Esophagus (tissue), 2 donors: ENCODE measurements at regions not wholly inside any gene's neighbourhood (a gene's known extent, or its start where the extent isn't known, plus 50 kb on each side); places are given as distances from the start of the nearest gene placed in this dataset.

ENCODE experiments used
- H3K27ac ChIP-seq, 2 donors: one replicate each; pipeline ENCODE4 v1.5.1; 2013; ENCODE audit warnings: low read depth in 2 of 2, mild to moderate bottlenecking in 2 of 2, inconsistent platforms in 1 of 2, low read length in 1 of 2, moderate library complexity in 1 of 2
- H3K27me3 ChIP-seq, 2 donors: one replicate each; pipeline ENCODE4 v1.6.1; 2013; ENCODE audit warnings: low read length in 2 of 2, control low read depth in 1 of 2, mild to moderate bottlenecking in 1 of 2; ENCODE audit not compliant: insufficient read depth in 2 of 2, control insufficient read depth in 1 of 2
- H3K36me3 ChIP-seq, 2 donors: one replicate each; pipeline ENCODE4 v1.6.1; 2013; ENCODE audit warnings: low read length in 1 of 2; ENCODE audit not compliant: control insufficient read depth in 2 of 2, insufficient read depth in 2 of 2
- H3K4me1 ChIP-seq, 2 donors: one replicate each; pipeline ENCODE4 v1.6.1; 2013; ENCODE audit warnings: low read length in 1 of 2; ENCODE audit not compliant: control insufficient read depth in 2 of 2, insufficient read depth in 2 of 2
- H3K4me3 ChIP-seq, 2 donors: one replicate each; pipeline ENCODE4 v1.5.1; 2013; ENCODE audit warnings: low read length in 2 of 2, mild to moderate bottlenecking in 2 of 2, low read depth in 1 of 2, moderate library complexity in 1 of 2
- H3K9me3 ChIP-seq, 2 donors: one replicate each; pipeline ENCODE4 v1.6.1; 2013; ENCODE audit warnings: mild to moderate bottlenecking in 2 of 2, low read depth in 1 of 2, low read length in 1 of 2, moderate library complexity in 1 of 2; ENCODE audit not compliant: control insufficient read depth in 2 of 2, insufficient read depth in 1 of 2
- WGBS, 2 donors: extraction: QIAGEN DNeasy Blood & Tissue Kit; methylation state at CpG; one replicate each; pipeline ENCODE4 v1.1.7; 2013; 5-methylcytosine and 5-hydroxymethylcytosine counted together
- donor health status: healthy with polysubstance abuse.
- donor health status: Bipolar disorder and iron deficiency.

DNA sequence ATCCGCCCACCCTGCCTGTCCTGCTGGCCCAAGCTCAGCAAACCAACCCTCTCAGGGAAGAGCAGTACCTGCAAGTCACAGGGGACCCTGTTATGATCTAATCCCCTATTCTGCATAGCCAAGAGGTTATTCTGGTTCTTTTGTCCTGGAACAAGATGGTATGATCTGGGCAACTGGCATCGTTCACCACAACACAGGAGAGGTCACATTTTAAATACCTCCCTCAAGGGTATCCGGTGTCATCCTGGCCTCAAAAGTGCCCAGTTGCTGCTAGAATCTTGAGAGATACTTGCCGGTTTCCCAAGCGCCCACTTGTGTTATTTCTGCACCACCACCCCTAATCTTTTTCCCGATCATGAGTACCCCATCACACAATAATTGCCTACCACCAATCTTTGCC lies 497.5 kb downstream of the BCOR start:
- Histone ChIP-seq H3K27ac (no peak overlapping the region), H3K4me1 (no peaks in the 10 kb centered on the region), H3K9me3 (no peaks in the 10 kb centered on the region), H3K4me3 (no peak overlapping the region), H3K27me3 (no peaks in the 10 kb centered on the region), H3K36me3 (no peaks in the 10 kb centered on the region)
- WGBS, 2 donors: 79 to 88% methylated on average over 6 of the region's 6 CpGs

DNA sequence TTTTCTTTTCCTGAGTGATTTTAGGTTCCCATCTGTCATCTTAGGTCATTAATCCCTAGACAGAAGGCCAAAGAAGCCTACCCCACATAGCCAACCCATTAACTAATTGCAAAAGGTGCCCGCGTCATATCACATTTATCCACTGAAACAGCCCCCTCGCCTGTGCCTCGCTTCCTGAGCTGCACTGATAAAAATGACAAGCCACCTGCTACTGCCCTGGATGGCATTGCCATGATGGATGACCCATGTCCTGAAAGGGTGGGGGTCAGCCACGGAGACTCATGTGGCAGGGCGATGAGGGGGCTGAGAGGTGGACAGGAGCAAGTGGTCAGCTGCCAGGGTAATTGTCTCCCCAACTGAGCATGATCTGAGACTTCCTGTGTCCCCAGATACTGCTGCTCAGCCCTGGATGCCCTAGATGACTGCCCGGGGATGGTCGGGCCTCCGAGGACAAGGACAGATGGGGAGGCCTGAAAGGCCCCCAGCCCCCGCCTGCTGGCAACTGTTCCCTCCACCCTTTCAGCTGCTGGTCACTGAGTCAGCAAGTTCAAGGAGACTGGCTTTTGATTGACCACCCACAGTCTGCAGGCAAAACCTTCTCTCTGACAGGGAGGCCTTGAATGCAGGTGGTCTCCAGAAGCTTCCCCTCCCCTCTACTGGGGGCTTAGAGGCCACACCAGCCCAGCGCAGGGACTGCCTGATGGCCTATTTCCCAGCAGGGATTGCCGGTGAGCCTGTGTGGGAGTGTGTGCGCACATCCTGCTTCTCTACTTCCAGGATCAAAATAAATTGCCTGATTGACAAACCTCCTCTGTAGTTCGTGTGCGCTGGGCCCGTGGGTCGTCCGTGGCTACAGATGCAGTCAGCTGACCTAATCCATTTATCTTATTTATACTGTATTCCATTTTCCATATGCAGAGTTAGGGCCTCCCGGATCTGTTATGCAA lies 496.3 kb downstream of the BCOR start:
- H3K27me3 ChIP-seq: no peaks in the 10 kb centered on the region
- peaks cover 0 to 1% of the 10 kb centered on the region in 2 donors for H3K9me3 ChIP-seq
- WGBS, 2 donors: 59 to 68% methylated on average over 15 to 19 of the region's 19 CpGs
- H3K4me1 ChIP-seq: no peaks in the 10 kb centered on the region
- no peak overlapping the region for H3K27ac ChIP-seq
- H3K36me3 ChIP-seq: no peaks in the 10 kb centered on the region
- H3K4me3 ChIP-seq: no peak overlapping the region

DNA sequence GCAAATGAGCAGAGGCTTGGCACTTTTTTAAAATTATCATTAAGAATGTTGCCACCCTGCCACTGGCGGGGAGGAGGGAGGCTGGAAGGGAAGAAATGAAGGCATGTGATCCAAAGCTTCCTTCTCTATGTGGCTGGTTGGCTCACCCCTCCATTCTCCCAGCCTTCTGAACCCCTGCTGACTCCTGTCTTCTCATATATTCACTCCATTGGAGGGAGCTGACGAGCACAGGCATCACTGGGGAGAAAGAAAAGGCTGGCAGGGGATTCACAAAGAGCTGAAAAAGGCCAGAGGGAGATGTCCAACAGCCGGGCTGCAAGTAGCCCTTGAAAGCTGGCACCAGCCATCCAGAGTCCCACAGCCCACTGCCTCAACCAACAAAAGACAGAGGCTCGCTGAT lies 495.6 kb downstream of the BCOR start:
- 76 to 87% methylated on average over 4 of the region's 4 CpGs for WGBS, 2 donors
- no peaks in the 10 kb centered on the region for H3K36me3 ChIP-seq
- H3K4me3 ChIP-seq: no peak overlapping the region
- no peaks in the 10 kb centered on the region for H3K27me3 ChIP-seq
- H3K27ac ChIP-seq: no peak overlapping the region
- H3K4me1 ChIP-seq: no peaks in the 10 kb centered on the region
- peaks cover 0 to 4% of the 10 kb centered on the region in 2 donors for H3K9me3 ChIP-seq

DNA sequence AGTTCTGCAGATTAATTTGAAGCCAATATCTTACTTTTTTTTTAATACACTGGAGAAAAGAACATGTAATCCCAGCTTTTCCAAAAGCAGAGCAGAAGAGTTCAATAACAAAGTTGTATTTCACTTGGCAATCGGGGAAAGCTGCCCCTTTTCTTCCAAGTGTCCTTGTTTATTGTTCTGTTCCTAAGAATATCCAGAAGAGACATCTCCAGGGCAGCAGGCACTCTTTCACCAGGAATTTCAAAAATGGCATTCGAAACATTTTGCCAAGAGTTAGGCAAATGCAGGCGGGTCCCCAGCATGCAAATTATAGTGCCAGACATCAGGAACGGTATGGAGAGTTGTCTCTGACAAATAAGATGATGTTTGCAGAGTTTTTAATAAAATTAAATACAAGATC lies 494.5 kb downstream of the BCOR start:
- Histone ChIP-seq H3K9me3 (peaks cover 0 to 4% of the 10 kb centered on the region in 2 donors), H3K36me3 (no peaks in the 10 kb centered on the region), H3K4me3 (no peak overlapping the region), H3K27ac (no peak overlapping the region), H3K27me3 (no peaks in the 10 kb centered on the region), H3K4me1 (no peaks in the 10 kb centered on the region)
- WGBS, 2 donors: 56 to 58% methylated on average over 4 of the region's 4 CpGs

DNA sequence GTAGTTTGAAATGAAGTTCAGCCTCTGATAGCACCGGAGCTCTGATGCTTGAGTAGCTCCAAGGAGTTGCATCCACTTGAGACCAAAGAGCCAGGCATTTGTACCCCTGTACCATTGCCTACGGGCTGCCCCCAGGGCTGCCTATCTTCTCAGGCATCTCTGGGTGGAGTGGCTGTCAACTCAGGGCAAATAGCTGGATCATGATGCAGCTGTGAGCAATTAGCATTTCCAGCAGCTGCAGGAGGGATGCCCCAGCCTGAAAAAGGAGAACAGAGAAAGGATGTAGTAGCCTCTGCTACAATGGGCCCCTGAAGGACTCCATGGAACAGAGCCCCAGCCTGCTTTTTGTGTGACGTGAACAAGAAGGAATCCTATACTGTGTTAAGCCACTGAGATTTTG lies 492.6 kb downstream of the BCOR start:
- Histone ChIP-seq H3K36me3 (no peaks in the 10 kb centered on the region), H3K9me3 (peaks cover 0 to 6% of the 10 kb centered on the region in 2 donors), H3K27ac (no peak overlapping the region), H3K4me3 (no peak overlapping the region), H3K4me1 (no peaks in the 10 kb centered on the region), H3K27me3 (peaks cover 0 to 8% of the 10 kb centered on the region in 2 donors)
- 62 to 80% methylated on average over 3 of the region's 3 CpGs for WGBS, 2 donors

DNA sequence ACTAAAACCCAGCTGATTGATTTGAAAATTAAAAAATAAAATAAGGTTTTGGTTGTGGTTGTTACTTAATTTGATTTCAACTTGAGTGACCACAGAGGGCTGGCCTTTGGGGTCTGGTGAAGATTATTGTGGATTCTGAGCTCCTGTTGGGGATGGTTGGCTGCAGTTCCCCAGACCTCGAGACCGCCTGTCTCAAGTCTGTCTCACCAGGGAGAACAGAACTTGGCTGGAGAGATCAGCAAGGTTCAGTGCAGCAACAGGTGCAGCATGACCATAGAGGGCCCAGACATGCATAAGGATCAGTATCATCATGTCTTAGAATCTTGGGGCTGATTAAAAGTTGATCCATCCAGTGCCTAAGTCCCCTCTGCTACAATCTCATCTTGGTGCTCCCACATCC lies 491.9 kb downstream of the BCOR start:
- no peak overlapping the region for H3K4me3 ChIP-seq
- 82 to 99% methylated on average over 2 of the region's 2 CpGs for WGBS, 2 donors
- no peaks in the 10 kb centered on the region for H3K4me1 ChIP-seq
- H3K9me3 ChIP-seq: peaks cover 0 to 6% of the 10 kb centered on the region in 2 donors
- H3K27ac ChIP-seq: no peak overlapping the region
- no peaks in the 10 kb centered on the region for H3K36me3 ChIP-seq
- H3K27me3 ChIP-seq: peaks cover 0 to 9% of the 10 kb centered on the region in 2 donors

DNA sequence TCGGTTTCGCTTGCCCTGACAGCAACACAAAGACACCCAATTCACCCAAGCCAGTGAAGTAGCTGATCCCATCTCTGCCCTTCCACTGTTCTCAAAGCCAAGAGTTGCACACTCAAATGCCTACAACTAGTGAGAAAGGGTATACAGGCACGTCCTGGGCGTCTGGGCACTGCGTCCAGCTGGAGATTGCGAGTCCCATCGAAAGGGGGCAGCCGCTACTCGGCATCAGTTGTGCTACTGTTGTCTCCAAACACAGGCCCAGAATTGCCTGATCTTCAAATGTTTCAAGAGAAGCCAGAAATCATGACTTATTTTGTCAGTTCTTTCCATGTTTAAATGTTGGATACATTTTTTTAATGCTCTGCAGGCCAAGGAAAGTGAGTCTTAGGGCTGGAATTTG lies 487.8 kb downstream of the BCOR start:
- 82 to 87% methylated on average over 9 of the region's 9 CpGs for WGBS, 2 donors
- Histone ChIP-seq H3K36me3 (no peaks in the 10 kb centered on the region), H3K4me3 (no peak overlapping the region), H3K27me3 (peaks cover 0 to 9% of the 10 kb centered on the region in 2 donors), H3K4me1 (no peaks in the 10 kb centered on the region), H3K27ac (no peak overlapping the region), H3K9me3 (peaks cover 0 to 6% of the 10 kb centered on the region in 2 donors)

DNA sequence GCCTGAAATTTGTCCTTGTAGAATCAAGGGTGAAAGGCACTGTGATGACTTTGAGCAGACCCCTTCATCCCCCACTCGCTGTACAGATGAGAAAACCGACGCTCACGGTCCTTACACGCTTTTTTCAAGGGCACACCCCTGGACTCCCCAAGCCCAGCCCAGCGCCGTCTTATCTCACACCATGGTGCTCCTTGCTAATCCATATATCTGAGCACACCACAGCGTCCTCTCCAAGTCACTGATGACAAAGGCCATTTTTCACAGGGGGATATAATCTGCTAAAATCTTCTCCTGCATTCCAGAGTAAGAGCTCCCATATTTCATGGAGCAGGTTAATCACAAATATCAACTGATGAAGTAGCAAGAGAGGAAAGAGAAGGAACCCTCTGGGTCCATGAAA lies 486.3 kb downstream of the BCOR start:
- H3K4me3 ChIP-seq: no peak overlapping the region
- peaks cover 0 to 5% of the 10 kb centered on the region in 2 donors for H3K9me3 ChIP-seq
- H3K27me3 ChIP-seq: peaks cover 0 to 9% of the 10 kb centered on the region in 2 donors
- no peaks in the 10 kb centered on the region for H3K4me1 ChIP-seq
- no peaks in the 10 kb centered on the region for H3K36me3 ChIP-seq
- no peak overlapping the region for H3K27ac ChIP-seq
- WGBS, 2 donors: 80 to 97% methylated on average over 8 of the region's 8 CpGs

DNA sequence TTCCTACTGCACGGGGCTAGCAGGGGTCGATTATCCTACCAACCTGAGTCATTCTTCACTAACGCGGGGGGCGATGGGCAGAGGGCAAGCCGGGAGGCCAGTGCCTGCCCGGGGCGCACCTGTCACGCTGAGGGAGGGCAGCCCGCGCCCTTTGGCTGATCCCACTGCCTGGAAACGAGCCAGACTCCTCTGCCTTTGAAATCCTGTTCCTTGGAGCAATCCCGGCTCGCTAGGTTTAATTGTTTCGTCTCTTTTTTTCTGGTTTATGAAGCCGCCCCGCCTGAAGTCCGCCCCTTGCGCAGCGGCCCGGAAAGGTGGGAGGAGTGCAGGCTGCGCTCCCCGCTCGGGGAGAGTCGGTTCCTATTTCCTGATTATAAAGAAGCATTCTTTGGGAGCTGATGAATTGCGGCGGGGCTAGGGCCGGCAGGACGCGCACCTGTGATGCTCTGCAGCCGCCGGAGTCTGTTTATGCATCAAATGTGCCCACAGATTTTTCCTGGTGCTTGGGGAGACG lies 484.2 kb downstream of the BCOR start:
- no peak overlapping the region for H3K27ac ChIP-seq
- WGBS, 2 donors: 0 to 12% methylated on average over 33 of the region's 33 CpGs
- H3K9me3 ChIP-seq: peaks cover 0 to 2% of the 10 kb centered on the region in 2 donors
- H3K4me3 ChIP-seq: peak overlapping the region in 1 of 2 donors; percentile 20
- no peaks in the 10 kb centered on the region for H3K4me1 ChIP-seq
- H3K27me3 ChIP-seq: peaks cover 0 to 9% of the 10 kb centered on the region in 2 donors
- H3K36me3 ChIP-seq: no peaks in the 10 kb centered on the region
